ENCODE measurements at regions not wholly inside any gene's neighbourhood (a gene's known extent, or its start where the extent isn't known, plus 50 kb on each side); places are given as distances from the start of the nearest gene placed in this dataset.
"Not testable (repeated sequence)": the region's sequence is repeated elsewhere in the genome, so short reads cannot be mapped to it uniquely, and the experiment has no call there.

DNA sequence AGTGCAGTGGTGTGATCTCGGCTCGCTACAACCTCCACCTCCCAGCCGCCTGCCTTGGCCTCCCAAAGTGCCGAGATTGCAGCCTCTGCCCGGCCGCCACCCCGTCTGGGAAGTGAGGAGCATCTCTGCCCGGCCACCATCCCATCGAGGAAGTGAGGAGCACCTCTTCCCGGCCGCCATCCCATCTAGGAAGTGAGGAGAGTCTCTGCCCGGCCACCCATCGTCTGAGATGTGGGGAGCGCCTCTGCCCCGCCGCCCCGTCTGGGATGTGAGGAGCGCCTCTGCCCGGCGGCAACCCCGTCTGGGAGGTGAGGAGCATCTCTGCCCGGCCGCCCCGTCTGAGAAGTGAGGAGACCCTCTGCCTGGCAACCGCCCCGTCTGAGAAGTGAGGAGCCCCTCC, 88.5 kb upstream of the DCAF12L1 start:
- TF ChIP-seq, protein P1, sequence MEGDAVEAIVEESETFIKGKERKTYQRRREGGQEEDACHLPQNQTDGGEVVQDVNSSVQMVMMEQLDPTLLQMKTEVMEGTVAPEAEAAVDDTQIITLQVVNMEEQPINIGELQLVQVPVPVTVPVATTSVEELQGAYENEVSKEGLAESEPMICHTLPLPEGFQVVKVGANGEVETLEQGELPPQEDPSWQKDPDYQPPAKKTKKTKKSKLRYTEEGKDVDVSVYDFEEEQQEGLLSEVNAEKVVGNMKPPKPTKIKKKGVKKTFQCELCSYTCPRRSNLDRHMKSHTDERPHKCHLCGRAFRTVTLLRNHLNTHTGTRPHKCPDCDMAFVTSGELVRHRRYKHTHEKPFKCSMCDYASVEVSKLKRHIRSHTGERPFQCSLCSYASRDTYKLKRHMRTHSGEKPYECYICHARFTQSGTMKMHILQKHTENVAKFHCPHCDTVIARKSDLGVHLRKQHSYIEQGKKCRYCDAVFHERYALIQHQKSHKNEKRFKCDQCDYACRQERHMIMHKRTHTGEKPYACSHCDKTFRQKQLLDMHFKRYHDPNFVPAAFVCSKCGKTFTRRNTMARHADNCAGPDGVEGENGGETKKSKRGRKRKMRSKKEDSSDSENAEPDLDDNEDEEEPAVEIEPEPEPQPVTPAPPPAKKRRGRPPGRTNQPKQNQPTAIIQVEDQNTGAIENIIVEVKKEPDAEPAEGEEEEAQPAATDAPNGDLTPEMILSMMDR (conservative IDR thresholded peaks at IDR 0.05; ENCODE audit: low read length) = not testable (repeated sequence)
- TF ChIP-seq EZH2phosphoT487 (IDR thresholded peaks at IDR 0.05; ENCODE audit: borderline replicate concordance, low read depth, low read length) = not testable (repeated sequence)

All from OCI-LY7 (cell line).